ENCODE measurements at regions not wholly inside any gene's neighbourhood (a gene's known extent, or its start where the extent isn't known, plus 50 kb on each side); places are given as distances from the start of the nearest gene placed in this dataset.

- H3K27ac ChIP-seq (replicated peaks; ENCODE audit: low read length), result no peak overlapping the region
- no peak overlapping the region for H3K9ac ChIP-seq (ENCODE audit: low read depth, low read length, poor library complexity)
- H3K4me3 ChIP-seq (ENCODE audit: low read length in 2 of 2), result no peak overlapping the region
- H2BK15ac ChIP-seq (ENCODE audit: low read length), result no peak overlapping the region
- no peak overlapping the region for H2BK120ac ChIP-seq (ENCODE audit: low read depth, low read length)
- no peak overlapping the region for H3K18ac ChIP-seq (ENCODE audit: low read length)
- H3K9me3 ChIP-seq (replicated peaks in 1 of 2; ENCODE audit: control insufficient read depth in 2 of 2, insufficient read depth in 1 of 2, low read depth in 1 of 2, low read length in 2 of 2), result no peaks in the 10 kb centered on the region
- H3K23ac ChIP-seq (ENCODE audit: low read depth, low read length, poor library complexity), result no peak overlapping the region
- H3K4ac ChIP-seq (ENCODE audit: low read length), result no peak overlapping the region
- H4K8ac ChIP-seq (ENCODE audit: low read depth, low read length), result no peak overlapping the region
- no peak overlapping the region for H3K4me2 ChIP-seq (ENCODE audit: insufficient read depth, low read length, poor library complexity, severe bottlenecking)
- H2AFZ ChIP-seq (ENCODE audit: low read length), result no peak overlapping the region
- H2BK5ac ChIP-seq (ENCODE audit: low read length), result no peak overlapping the region
- WGBS, 2 donors (ENCODE audit: extremely low coverage in 2 of 2, insufficient read length in 2 of 2, insufficient replicate concordance in 1 of 2), result no CpG with 5 or more reads among the region's 2 CpGs
- no peak overlapping the region for H2BK12ac ChIP-seq (ENCODE audit: low read length)
- no peaks in the 10 kb centered on the region for H3K27me3 ChIP-seq (ENCODE audit: control insufficient read depth in 3 of 3, insufficient read depth in 3 of 3, low read depth in 1 of 3, low read length in 3 of 3)
- no peaks in the 10 kb centered on the region for H3K4me1 ChIP-seq (ENCODE audit: control insufficient read depth in 2 of 2, insufficient read depth in 1 of 2, low read depth in 1 of 2, low read length in 2 of 2)
- DNase-seq (ENCODE audit: low spot score), result no peak
- H4K91ac ChIP-seq (ENCODE audit: low read depth, low read length, poor library complexity), result no peak overlapping the region
- no peaks in the 10 kb centered on the region for H3K79me1 ChIP-seq (ENCODE audit: low read depth, low read length)
- no peak overlapping the region for H2AK5ac ChIP-seq (ENCODE audit: low read depth, low read length)
- no peak overlapping the region for H3K14ac ChIP-seq (ENCODE audit: low read length)
- no peaks in the 10 kb centered on the region for H3K36me3 ChIP-seq (replicated peaks in 1 of 2; ENCODE audit: control insufficient read depth in 2 of 2, insufficient read depth in 2 of 2, low read length in 2 of 2)
Observed at GRCh38 chr1:102181341-102181740, 184.6 kb upstream of the OLFM3 start.

GRCh38 chr1:102178480-102178879 is 181.8 kb upstream of the OLFM3 start:
- H3K9me3 ChIP-seq (replicated peaks in 1 of 2; ENCODE audit: control insufficient read depth in 2 of 2, insufficient read depth in 1 of 2, low read depth in 1 of 2, low read length in 2 of 2), result no peaks in the 10 kb centered on the region
- no peak overlapping the region for H2BK12ac ChIP-seq (ENCODE audit: low read length)
- WGBS, 2 donors (ENCODE audit: extremely low coverage in 2 of 2, insufficient read length in 2 of 2, insufficient replicate concordance in 1 of 2), result no CpG with 5 or more reads among the region's 2 CpGs
- H3K27ac ChIP-seq (replicated peaks; ENCODE audit: low read length), result no peak overlapping the region
- no peak overlapping the region for H2BK15ac ChIP-seq (ENCODE audit: low read length)
- no peak overlapping the region for H3K9ac ChIP-seq (ENCODE audit: low read depth, low read length, poor library complexity)
- no peak overlapping the region for H2BK120ac ChIP-seq (ENCODE audit: low read depth, low read length)
- no peak overlapping the region for H2AK5ac ChIP-seq (ENCODE audit: low read depth, low read length)
- no peaks in the 10 kb centered on the region for H3K36me3 ChIP-seq (replicated peaks in 1 of 2; ENCODE audit: control insufficient read depth in 2 of 2, insufficient read depth in 2 of 2, low read length in 2 of 2)
- H3K14ac ChIP-seq (ENCODE audit: low read length), result no peak overlapping the region
- no peak overlapping the region for H2BK5ac ChIP-seq (ENCODE audit: low read length)
- H4K8ac ChIP-seq (ENCODE audit: low read depth, low read length), result no peak overlapping the region
- no peak overlapping the region for H2AFZ ChIP-seq (ENCODE audit: low read length)
- H3K18ac ChIP-seq (ENCODE audit: low read length), result no peak overlapping the region
- no peak overlapping the region for H4K91ac ChIP-seq (ENCODE audit: low read depth, low read length, poor library complexity)
- H3K79me1 ChIP-seq (ENCODE audit: low read depth, low read length), result no peaks in the 10 kb centered on the region
- no peak for DNase-seq (ENCODE audit: low spot score)
- no peak overlapping the region for H3K23ac ChIP-seq (ENCODE audit: low read depth, low read length, poor library complexity)
- no peak overlapping the region for H3K4ac ChIP-seq (ENCODE audit: low read length)
- H3K4me2 ChIP-seq (ENCODE audit: insufficient read depth, low read length, poor library complexity, severe bottlenecking), result no peak overlapping the region
- no peaks in the 10 kb centered on the region for H3K4me1 ChIP-seq (ENCODE audit: control insufficient read depth in 2 of 2, insufficient read depth in 1 of 2, low read depth in 1 of 2, low read length in 2 of 2)
- H3K4me3 ChIP-seq (ENCODE audit: low read length in 2 of 2), result no peak overlapping the region
- H3K27me3 ChIP-seq (ENCODE audit: control insufficient read depth in 3 of 3, insufficient read depth in 3 of 3, low read depth in 1 of 3, low read length in 3 of 3), result no peaks in the 10 kb centered on the region

GRCh38 chr1:102174259-102174863 is 177.6 kb upstream of the OLFM3 start:
- Histone ChIP-seq H3K18ac (ENCODE audit: low read length) (no peak overlapping the region), H2AFZ (ENCODE audit: low read length) (no peak overlapping the region), H3K4me3 (ENCODE audit: low read length in 2 of 2) (no peak overlapping the region), H3K4ac (ENCODE audit: low read length) (no peak overlapping the region), H2BK5ac (ENCODE audit: low read length) (no peak overlapping the region), H2BK15ac (ENCODE audit: low read length) (no peak overlapping the region), H4K8ac (ENCODE audit: low read depth, low read length) (no peak overlapping the region), H2BK120ac (ENCODE audit: low read depth, low read length) (no peak overlapping the region), H2BK12ac (ENCODE audit: low read length) (no peak overlapping the region), H3K23ac (ENCODE audit: low read depth, low read length, poor library complexity) (no peak overlapping the region), H3K4me1 (ENCODE audit: control insufficient read depth in 2 of 2, insufficient read depth in 1 of 2, low read depth in 1 of 2, low read length in 2 of 2) (no peaks in the 10 kb centered on the region), H4K91ac (ENCODE audit: low read depth, low read length, poor library complexity) (no peak overlapping the region), H3K36me3 (replicated peaks in 1 of 2; ENCODE audit: control insufficient read depth in 2 of 2, insufficient read depth in 2 of 2, low read length in 2 of 2) (no peaks in the 10 kb centered on the region), H3K14ac (ENCODE audit: low read length) (no peak overlapping the region), H3K27ac (replicated peaks; ENCODE audit: low read length) (no peak overlapping the region), H3K9me3 (replicated peaks in 1 of 2; ENCODE audit: control insufficient read depth in 2 of 2, insufficient read depth in 1 of 2, low read depth in 1 of 2, low read length in 2 of 2) (no peaks in the 10 kb centered on the region), H3K4me2 (ENCODE audit: insufficient read depth, low read length, poor library complexity, severe bottlenecking) (no peak overlapping the region), H2AK5ac (ENCODE audit: low read depth, low read length) (no peak overlapping the region), H3K27me3 (ENCODE audit: control insufficient read depth in 3 of 3, insufficient read depth in 3 of 3, low read depth in 1 of 3, low read length in 3 of 3) (no peaks in the 10 kb centered on the region), H3K79me1 (ENCODE audit: low read depth, low read length) (no peaks in the 10 kb centered on the region), H3K9ac (ENCODE audit: low read depth, low read length, poor library complexity) (no peak overlapping the region)
- no peak for DNase-seq (ENCODE audit: low spot score)
- WGBS, 2 donors (ENCODE audit: extremely low coverage in 2 of 2, insufficient read length in 2 of 2, insufficient replicate concordance in 1 of 2), result no CpG with 5 or more reads among the region's 2 CpGs

GRCh38 chr1:102172200-102172599 is 175.5 kb upstream of the OLFM3 start:
- H2AK5ac ChIP-seq (ENCODE audit: low read depth, low read length), result no peak overlapping the region
- H2BK12ac ChIP-seq (ENCODE audit: low read length), result no peak overlapping the region
- no peak overlapping the region for H4K91ac ChIP-seq (ENCODE audit: low read depth, low read length, poor library complexity)
- H2BK120ac ChIP-seq (ENCODE audit: low read depth, low read length), result no peak overlapping the region
- no peak overlapping the region for H2BK5ac ChIP-seq (ENCODE audit: low read length)
- H3K27me3 ChIP-seq (ENCODE audit: control insufficient read depth in 3 of 3, insufficient read depth in 3 of 3, low read depth in 1 of 3, low read length in 3 of 3), result no peaks in the 10 kb centered on the region
- no peaks in the 10 kb centered on the region for H3K4me1 ChIP-seq (ENCODE audit: control insufficient read depth in 2 of 2, insufficient read depth in 1 of 2, low read depth in 1 of 2, low read length in 2 of 2)
- DNase-seq (ENCODE audit: low spot score), result no peak
- no peak overlapping the region for H3K18ac ChIP-seq (ENCODE audit: low read length)
- no peak overlapping the region for H4K8ac ChIP-seq (ENCODE audit: low read depth, low read length)
- H2BK15ac ChIP-seq (ENCODE audit: low read length), result no peak overlapping the region
- H3K9me3 ChIP-seq (replicated peaks in 1 of 2; ENCODE audit: control insufficient read depth in 2 of 2, insufficient read depth in 1 of 2, low read depth in 1 of 2, low read length in 2 of 2), result no peaks in the 10 kb centered on the region
- WGBS, 2 donors (ENCODE audit: extremely low coverage in 2 of 2, insufficient read length in 2 of 2, insufficient replicate concordance in 1 of 2), result no CpG with 5 or more reads among the region's 1 CpG
- H3K4me3 ChIP-seq (ENCODE audit: low read length in 2 of 2), result no peak overlapping the region
- H3K9ac ChIP-seq (ENCODE audit: low read depth, low read length, poor library complexity), result no peak overlapping the region
- no peak overlapping the region for H3K27ac ChIP-seq (replicated peaks; ENCODE audit: low read length)
- no peak overlapping the region for H3K23ac ChIP-seq (ENCODE audit: low read depth, low read length, poor library complexity)
- H3K14ac ChIP-seq (ENCODE audit: low read length), result no peak overlapping the region
- H3K4ac ChIP-seq (ENCODE audit: low read length), result no peak overlapping the region
- no peaks in the 10 kb centered on the region for H3K79me1 ChIP-seq (ENCODE audit: low read depth, low read length)
- H2AFZ ChIP-seq (ENCODE audit: low read length), result no peak overlapping the region
- no peaks in the 10 kb centered on the region for H3K36me3 ChIP-seq (replicated peaks in 1 of 2; ENCODE audit: control insufficient read depth in 2 of 2, insufficient read depth in 2 of 2, low read length in 2 of 2)
- no peak overlapping the region for H3K4me2 ChIP-seq (ENCODE audit: insufficient read depth, low read length, poor library complexity, severe bottlenecking)

Data from neuronal stem cell (in vitro differentiated cells).